ENCODE measurements at regions not wholly inside any gene's neighbourhood (a gene's known extent, or its start where the extent isn't known, plus 50 kb on each side); places are given as distances from the start of the nearest gene placed in this dataset.
"Not testable (repeated sequence)": the region's sequence is repeated elsewhere in the genome, so short reads cannot be mapped to it uniquely, and the experiment has no call there.

DNA sequence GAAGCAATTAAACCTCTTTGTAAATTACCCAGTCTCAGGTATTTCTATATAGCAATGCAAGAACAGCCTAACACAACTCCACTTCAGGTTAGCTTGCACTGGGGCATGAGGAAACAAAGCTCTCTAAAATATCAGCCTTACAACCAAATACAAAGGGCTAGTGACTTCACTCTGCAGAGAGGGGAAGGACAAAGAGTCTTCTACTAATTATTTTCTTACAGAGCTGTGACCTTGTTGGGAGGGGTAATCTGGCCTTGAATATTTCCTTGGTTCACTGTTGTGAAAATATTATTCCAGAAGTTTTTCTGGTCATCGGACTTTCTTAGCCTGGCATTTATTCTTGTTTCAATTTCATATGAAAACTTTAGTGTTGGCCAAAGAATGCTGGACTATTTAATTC, 334.4 kb upstream of the CTNNB1 start:
- no peak for DNase-seq

- DNase-seq: no peak
These were observed 331.5 kb upstream of the CTNNB1 start for GRCh38 chr3:40867797-40868196.

DNA sequence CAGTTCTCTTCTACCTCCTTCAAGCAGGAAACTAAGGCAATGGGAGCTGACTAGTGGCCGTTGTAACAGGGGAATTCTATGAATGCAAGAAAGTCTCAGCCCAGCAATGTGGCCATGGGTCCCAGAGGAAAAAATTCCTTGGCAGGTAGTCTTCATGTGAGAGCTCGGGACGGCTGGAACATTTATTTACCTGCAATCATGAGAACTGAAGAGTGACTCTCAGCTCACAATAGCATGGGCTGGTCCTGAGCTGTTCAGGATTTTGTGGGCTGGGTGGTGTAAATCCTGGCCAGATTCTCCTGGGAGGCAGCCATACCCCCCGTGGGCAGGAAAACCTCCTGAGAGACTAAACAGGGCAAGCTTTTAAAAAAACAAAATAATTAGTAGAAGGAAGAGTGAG, 330.3 kb upstream of the CTNNB1 start:
- no peak for DNase-seq

DNA sequence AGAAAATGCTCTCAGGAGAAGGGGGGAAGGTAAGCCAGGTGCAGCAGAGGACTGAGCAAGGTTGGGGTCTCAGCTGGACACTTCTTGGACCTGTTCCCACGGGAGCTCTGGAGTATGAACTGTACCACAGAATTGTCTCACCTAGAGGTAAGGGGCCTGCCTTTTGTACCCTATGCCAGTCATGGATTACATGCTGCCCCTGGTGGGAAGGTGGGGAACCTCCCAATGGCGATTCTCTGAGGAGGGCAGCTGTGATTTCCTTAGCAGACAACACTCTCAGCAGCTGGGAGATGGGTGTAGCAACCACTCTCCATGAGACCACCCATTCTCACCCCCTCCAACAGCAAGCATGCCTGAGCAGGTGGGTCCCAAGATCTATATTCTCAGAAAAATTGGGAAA, 329.4 kb upstream of the CTNNB1 start:
- no peak for DNase-seq

- no peak for DNase-seq
These were observed 327.9 kb upstream of the CTNNB1 start for GRCh38 chr3:40871394-40871793.

- no peak for DNase-seq
These were observed 326.9 kb upstream of the CTNNB1 start for GRCh38 chr3:40872258-40872920.

DNA sequence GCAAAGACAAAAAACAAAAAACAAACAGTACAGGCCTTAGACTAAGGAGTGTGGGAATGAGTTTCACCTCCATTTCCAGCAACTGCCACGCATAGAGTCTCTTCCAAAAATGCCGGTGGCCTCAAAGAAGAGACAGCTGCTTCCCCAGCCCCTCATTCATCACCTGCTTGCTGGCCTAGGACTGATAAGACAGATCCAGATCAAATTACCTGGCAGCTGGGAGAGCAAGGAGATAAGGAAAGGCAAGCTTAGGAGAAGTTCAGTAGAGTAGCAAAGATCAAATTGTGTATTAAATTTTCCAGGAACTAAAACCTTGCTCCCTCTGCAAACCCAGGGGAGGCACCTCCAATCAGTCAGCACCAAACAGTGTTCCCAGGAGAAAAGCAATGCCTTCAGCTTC, 325.8 kb upstream of the CTNNB1 start:
- DNase-seq: no peak

GRCh38 chr3:40873934-40874699, 325.2 kb upstream of the CTNNB1 start:
- DNase-seq: no peak

DNA sequence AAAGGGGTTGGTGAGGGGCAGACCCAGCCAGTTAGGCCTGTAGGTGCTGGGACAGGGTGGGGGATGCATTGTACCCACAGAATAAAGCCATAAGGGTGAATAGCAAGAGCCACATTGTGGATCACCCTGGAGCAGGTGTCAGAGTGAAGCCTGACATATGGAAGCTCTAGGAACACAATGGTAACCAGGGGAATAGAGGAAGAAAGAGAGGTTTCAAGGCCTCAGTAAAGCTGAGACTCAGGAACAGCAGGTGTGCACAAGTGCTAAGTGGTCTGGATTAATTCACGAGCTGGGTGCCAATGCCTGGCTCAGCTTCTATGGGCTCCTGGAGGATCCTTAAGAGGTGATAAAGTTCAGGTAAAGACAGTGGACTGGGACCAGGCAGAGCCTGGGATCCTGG, 323.7 kb upstream of the CTNNB1 start:
- no peak for DNase-seq

DNA sequence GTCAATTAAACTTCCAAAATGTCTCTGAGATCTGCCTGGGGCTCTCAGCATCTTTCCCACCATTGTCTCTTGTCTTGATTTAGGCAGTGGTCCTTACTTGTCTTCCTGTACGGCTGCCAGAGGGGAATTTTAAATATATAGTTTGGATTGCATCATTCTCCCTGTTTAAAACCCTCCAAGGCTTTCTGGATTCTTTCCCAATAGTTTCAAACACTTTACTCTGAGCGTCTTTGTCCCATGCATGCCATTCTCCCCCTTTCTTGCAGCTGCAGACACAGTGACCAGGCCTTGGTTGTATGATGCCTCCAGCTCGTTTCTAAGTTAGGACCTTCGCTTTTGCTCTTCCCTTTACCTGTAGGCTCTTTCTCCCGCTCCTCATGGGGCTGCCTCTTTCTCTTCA, 323.3 kb upstream of the CTNNB1 start:
- DNase-seq: no peak

- DNase-seq: no peak
These were observed 322.8 kb upstream of the CTNNB1 start for GRCh38 chr3:40876496-40876895.

DNA sequence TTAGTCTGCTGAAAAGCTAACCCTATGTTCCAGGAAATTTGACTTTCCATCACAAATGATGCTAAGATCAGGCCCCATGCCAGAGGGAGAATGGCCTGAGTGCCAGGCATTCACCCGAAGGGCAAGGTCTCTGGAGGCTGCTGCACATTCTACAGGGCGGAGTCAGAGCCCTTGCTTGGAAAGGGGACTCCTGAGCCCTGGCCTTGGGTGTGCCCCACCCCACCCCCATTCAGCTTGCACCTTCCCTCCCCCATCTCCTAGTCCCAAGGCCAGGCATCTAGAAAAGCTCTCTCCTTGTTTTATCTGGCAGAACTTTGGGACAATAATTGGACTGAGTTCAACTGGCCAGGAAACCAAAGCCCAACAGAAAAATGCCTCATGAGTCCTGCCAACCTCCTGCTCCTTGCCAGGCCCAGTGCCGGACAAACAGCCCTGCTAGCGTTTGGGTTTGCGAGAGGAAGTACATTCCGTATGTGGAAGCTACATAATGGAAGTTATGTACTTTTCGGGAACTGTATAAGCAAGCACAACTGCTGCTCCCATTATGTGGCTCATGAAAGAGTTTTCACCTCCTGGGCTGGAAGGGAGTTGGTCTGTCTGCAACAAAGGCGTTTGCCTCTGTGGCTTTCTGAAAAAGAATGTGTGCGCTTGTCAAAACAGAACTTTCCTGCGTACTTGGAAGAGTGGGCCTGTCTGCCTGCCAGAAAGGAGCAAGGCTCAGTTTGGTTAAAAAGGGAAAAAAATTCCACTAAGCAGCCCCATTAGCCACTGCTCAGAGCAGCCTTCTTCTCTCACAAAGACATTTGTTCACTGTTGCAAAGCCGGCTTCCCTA, 321.5 kb upstream of the CTNNB1 start:
- no peak for DNase-seq

- no peak for DNase-seq
These were observed 320.8 kb upstream of the CTNNB1 start for GRCh38 chr3:40878464-40878905.

DNA sequence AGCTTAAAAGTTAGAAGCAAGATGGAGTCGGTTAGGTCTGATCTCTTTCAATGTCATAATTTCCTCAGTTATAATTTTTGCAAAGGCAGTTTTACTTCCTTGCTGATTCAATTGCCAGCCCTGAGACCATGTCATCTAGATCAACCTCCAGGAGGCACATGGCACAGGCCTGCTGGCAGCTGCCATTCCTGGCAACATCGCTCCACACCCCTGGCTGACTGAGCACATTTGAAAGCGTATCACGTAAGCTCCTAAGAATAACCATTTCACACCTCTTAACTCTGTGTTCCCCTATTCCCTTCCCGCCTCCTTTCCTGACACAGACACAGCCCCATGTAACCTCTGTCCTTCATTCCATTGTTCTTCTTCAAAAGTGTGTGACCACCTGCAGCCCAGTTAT, 313.9 kb upstream of the CTNNB1 start:
- DNase-seq: no peak

GRCh38 chr3:40886660-40887425, 312.5 kb upstream of the CTNNB1 start:
- DNase-seq: no peak

DNA sequence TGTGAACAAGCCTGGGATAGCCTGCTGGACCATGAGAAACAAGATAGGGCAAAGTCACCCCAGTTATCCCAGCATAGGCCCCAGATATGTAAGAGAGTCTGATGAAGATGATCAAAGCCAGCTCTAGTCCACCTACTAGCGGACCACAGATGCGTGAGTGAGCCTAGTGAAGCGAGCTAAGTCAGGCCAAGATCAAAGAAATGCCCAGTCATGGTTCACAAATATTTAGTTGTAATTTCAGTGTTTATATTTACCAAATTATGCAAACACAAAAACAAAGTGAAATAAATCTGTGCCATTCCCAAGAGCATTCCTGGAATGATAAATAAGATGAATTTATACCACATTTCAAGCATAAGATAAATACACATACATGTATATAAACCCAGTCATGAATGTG, 308.1 kb upstream of the CTNNB1 start:
- DNase-seq: no peak

- DNase-seq: no peak
These were observed 304.2 kb upstream of the CTNNB1 start for GRCh38 chr3:40895109-40895508.

DNA sequence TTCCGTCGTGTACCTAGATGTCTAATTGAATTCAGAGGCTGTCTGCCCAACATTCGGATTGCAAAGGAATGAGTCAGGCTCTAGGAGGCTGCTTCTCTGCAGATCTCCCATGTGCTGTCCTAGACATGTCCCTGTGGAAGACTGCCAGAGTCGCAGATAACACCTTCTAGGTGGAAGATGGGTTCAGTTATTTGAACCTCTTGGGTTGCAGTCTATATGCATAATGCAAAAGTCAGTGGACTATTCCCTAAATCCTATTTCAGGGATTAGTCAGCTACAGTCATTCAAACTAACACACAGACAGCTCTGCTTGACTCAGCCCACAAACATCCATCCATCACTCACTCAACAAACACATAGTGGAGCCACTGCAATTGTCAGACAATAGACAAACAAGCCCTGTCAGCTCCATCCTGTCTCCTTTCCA, 300.0 kb upstream of the CTNNB1 start:
- DNase-seq: no peak

GRCh38 chr3:40901298-40901697, 298.0 kb upstream of the CTNNB1 start:
- no peak for DNase-seq

DNA sequence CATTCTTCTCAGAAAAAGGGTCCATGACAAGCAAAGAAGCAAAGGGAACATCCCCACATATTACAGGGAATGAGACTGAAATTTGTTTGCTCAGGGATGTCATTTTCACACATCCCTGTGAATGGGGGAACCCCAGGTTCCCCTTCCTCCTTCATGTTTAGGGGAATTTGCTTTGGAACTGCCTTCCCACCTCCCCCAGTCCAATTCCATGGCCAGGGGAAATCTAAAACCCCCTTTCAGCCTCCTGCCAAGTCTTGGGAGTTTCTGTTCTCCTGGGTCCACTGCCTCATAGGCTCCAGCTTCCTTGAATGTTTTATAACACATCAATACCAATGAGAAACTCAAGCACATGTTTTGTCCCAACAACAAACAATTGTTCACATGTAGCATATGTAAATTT, 297.5 kb upstream of the CTNNB1 start:
- DNase-seq: no peak

- not testable (repeated sequence) for DNase-seq
These were observed 291.3 kb upstream of the CTNNB1 start for GRCh38 chr3:40907907-40908465.

GRCh38 chr3:40908612-40909011, 290.7 kb upstream of the CTNNB1 start:
- no peak for DNase-seq

GRCh38 chr3:40911264-40911663, 288.0 kb upstream of the CTNNB1 start:
- no peak for DNase-seq
